ENCODE measurements at regions not wholly inside any gene's neighbourhood (a gene's known extent, or its start where the extent isn't known, plus 50 kb on each side); places are given as distances from the start of the nearest gene placed in this dataset.
"Not testable (repeated sequence)": the region's sequence is repeated elsewhere in the genome, so short reads cannot be mapped to it uniquely, and the experiment has no call there.

GRCh38 chr2:61677306-61677705 lies 139.2 kb upstream of the XPO1 start:
- H3K4me3 Mint-ChIP-seq = no peak overlapping the region
- peaks cover 25% of the 10 kb centered on the region for H3K9me3 Mint-ChIP-seq
- CTCF ChIA-PET = no interaction called here
- peaks cover 10% of the 10 kb centered on the region for H3K36me3 Mint-ChIP-seq
- H3K27me3 Mint-ChIP-seq = no peaks in the 10 kb centered on the region
- no peaks in the 10 kb centered on the region for H3K4me1 Mint-ChIP-seq
- H3K27ac Mint-ChIP-seq = no peak overlapping the region
- no peak for DNase-seq

- Mint-ChIP-seq H3K36me3 (peaks cover 10% of the 10 kb centered on the region), H3K9me3 (peaks cover 25% of the 10 kb centered on the region), H3K27ac (no peak overlapping the region), H3K4me3 (no peak overlapping the region), H3K27me3 (no peaks in the 10 kb centered on the region), H3K4me1 (peaks cover 19% of the 10 kb centered on the region)
- no peak for DNase-seq
- CTCF ChIA-PET = no interaction called here
Observed at GRCh38 chr2:61675204-61675603, 137.0 kb upstream of the XPO1 start.

DNA sequence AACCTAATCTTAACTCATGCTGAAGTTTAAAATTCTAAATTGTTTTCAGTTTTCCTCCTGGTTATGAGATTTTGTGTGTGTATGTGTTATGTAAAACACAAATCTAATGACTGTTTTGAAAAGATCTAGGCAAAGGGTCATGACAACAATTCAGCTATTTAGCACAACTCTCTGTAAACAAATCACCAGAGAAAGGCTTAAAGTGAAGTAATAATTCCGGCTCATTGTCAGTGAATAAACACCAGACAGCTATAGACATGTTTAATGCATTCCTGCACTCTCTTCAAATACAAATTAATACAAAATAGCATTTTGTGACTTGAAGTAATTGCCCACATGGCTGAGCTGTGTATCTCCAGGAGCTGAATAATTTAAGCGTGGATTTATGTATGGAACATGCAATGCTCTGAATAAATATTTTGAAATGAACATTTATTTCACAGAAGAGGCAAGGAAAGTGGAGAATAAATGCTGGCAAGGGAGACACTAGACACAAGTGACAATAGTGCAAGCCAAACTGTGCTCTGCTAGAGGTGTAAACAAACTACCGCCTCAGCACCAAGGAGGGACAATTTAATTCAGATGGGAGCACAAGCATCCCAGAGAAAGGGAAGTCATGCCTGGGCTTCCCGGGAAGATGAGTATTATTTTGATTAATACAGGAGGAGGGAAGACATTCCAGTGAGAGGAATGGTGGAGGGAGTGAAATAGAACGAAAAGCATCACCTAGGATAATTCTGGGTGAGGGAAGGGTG lies 133.6 kb upstream of the XPO1 start:
- H3K27ac Mint-ChIP-seq = peak overlapping the region; percentile 91
- DNase-seq = no peak
- peaks cover 4% of the 10 kb centered on the region for H3K27me3 Mint-ChIP-seq
- CTCF ChIA-PET = interaction anchor here (1.0 to 1.2 kb wide), 2 partner anchors 23 to 135 kb away, joined by 3 to 4 read pairs; no protein-coding TSS in a partner anchor
- peaks cover 23% of the 10 kb centered on the region for H3K9me3 Mint-ChIP-seq
- peaks cover 10% of the 10 kb centered on the region for H3K36me3 Mint-ChIP-seq
- peaks cover 20% of the 10 kb centered on the region for H3K4me1 Mint-ChIP-seq
- H3K4me3 Mint-ChIP-seq = peak overlapping the region; percentile 22

- peaks cover 20% of the 10 kb centered on the region for H3K4me1 Mint-ChIP-seq
- CTCF ChIA-PET = interaction anchor here (1.0 to 2.5 kb wide), 3 partner anchors 10 to 134 kb away, joined by 3 to 9 read pairs (median 4); no protein-coding TSS in a partner anchor
- peaks cover 19% of the 10 kb centered on the region for H3K9me3 Mint-ChIP-seq
- H3K36me3 Mint-ChIP-seq = peaks cover 8% of the 10 kb centered on the region
- H3K27ac Mint-ChIP-seq = peak overlapping the region; percentile 91
- peak; percentile 35 for DNase-seq
- H3K27me3 Mint-ChIP-seq = peaks cover 4% of the 10 kb centered on the region
- peak overlapping the region; percentile 39 for H3K4me3 Mint-ChIP-seq
Observed at GRCh38 chr2:61670591-61671501, 132.7 kb upstream of the XPO1 start.

DNA sequence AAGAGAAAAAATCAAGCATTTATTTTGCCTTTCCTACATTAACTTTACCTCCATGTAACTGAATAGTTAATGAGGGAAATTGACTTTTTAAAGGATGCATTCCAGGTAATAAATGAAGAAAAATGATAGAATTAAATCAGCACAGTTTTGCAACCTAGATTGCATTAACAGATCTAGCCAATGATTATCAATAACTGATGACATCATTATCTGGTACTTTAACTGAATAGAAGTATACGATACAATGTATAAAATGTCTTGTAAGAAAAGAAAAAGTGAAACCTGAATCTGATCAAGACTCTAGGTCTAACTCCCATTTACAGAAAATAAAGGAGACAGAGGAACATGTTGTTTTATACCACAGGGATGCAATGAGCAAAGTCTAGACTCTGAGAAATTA lies 126.0 kb upstream of the XPO1 start:
- CTCF ChIA-PET = interaction anchor here (0.6 kb wide), 1 partner anchor 519 kb away, joined by 4 read pairs; no protein-coding TSS in a partner anchor
- Mint-ChIP-seq H3K27ac (no peak overlapping the region), H3K4me1 (peaks cover 3% of the 10 kb centered on the region), H3K4me3 (no peak overlapping the region), H3K27me3 (peaks cover 9% of the 10 kb centered on the region), H3K36me3 (no peaks in the 10 kb centered on the region), H3K9me3 (no peaks in the 10 kb centered on the region)
- DNase-seq = no peak

GRCh38 chr2:61662990-61663389 lies 124.8 kb upstream of the XPO1 start:
- Mint-ChIP-seq H3K27ac (no peak overlapping the region), H3K36me3 (no peaks in the 10 kb centered on the region), H3K4me1 (peaks cover 3% of the 10 kb centered on the region), H3K4me3 (no peak overlapping the region), H3K27me3 (peaks cover 9% of the 10 kb centered on the region), H3K9me3 (no peaks in the 10 kb centered on the region)
- CTCF ChIA-PET = interaction anchor here (0.7 kb wide), 1 partner anchor 10 kb away, joined by 3 read pairs; no protein-coding TSS in a partner anchor
- DNase-seq = no peak

DNA sequence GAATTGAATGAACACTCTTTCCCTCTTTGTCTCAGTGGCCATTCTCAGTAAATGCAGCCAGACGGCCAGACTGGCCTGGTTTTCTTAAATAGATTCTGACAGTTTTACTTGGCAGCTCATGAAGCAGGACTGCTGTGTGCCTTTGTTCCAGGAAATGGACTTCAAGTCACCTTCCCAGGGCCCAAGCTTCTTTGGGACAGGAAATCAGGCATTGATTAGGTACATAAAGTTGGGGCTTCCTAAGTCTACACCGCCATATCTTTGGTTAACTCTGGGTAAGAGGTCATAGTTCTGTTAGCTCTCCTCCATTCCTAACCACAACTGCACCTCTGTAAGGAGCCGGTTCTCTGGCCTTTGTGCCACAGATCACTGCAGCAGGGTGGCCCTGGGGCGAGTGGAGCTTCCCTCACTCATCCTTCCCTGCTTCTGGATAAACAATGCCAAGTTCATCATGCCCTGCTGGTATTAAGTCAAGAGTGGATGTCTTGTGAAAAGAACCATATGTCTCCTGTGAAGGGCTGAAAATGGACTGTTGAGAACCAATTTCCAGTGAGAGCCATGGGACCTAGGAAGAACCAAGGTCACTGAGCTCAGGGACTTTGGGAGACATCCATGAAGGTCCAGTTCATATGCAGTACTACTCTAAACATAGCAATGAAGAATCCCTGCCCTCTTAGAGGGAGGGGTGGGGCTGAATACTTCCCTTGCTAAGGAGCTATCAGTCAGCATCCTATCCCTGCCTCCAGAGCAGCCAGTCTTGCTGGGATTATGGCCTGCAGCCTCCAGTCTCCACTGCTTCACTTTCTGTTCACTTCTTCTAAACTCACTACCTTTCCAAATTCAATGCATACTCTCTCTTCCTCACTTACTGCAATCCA lies 122.6 kb upstream of the XPO1 start:
- peaks cover 3% of the 10 kb centered on the region for H3K4me1 Mint-ChIP-seq
- H3K27ac Mint-ChIP-seq = no peak overlapping the region
- CTCF ChIA-PET = interaction anchor here (2.0 kb wide), 1 partner anchor 9 kb away, joined by 9 read pairs; no protein-coding TSS in a partner anchor
- DNase-seq = no peak
- no peaks in the 10 kb centered on the region for H3K9me3 Mint-ChIP-seq
- H3K4me3 Mint-ChIP-seq = no peak overlapping the region
- H3K36me3 Mint-ChIP-seq = no peaks in the 10 kb centered on the region
- peaks cover 4% of the 10 kb centered on the region for H3K27me3 Mint-ChIP-seq

DNA sequence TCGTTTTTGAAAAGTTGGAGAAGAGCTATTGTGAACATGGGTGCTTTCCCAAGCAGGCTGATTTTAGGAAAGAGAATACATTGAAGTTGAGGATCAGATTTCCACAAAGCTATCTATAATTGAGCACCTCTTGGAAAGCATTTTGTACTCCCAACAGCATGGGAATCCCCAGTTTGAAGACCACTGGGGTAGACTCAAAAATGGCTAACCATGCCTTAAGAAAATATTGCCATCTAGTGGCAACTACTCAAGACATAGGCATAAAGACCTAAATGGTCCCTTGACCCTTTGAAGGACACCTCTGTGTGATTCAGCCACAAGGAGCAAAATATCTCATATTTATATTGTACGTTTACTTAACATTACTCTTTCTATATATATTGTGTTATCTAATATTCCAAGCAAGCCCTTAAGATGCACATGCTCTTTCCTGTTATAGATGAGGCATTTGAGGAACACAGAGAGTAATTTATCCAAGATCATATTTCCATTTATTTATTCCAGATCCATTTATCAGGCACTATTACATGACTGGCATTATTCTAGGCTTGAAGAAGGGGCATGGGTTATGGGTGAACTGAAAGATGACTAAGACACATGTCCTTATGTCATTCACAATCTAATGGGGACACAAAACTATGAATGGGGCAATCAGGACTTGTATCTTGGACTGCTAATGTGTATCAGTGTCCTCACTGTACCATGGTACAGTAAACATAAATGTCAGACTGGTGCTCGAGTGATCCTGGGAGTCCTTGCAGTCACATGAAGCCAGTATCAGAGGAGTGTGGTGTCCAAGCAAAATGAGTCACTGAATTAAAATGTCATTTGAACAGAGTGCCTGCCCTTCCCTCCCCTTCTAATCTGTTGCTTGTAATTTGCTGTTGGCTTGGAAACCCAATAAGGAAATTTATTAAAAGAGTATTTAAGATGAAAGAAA lies 121.0 kb upstream of the XPO1 start:
- Mint-ChIP-seq H3K27ac (no peak overlapping the region), H3K4me3 (no peak overlapping the region), H3K4me1 (peaks cover 3% of the 10 kb centered on the region), H3K9me3 (no peaks in the 10 kb centered on the region), H3K36me3 (no peaks in the 10 kb centered on the region), H3K27me3 (peaks cover 4% of the 10 kb centered on the region)
- DNase-seq = no peak
- CTCF ChIA-PET = interaction anchor here (0.6 to 2.0 kb wide), 8 partner anchors 11 to 233 kb away, joined by 3 to 9 read pairs (median 4); no protein-coding TSS in a partner anchor

DNA sequence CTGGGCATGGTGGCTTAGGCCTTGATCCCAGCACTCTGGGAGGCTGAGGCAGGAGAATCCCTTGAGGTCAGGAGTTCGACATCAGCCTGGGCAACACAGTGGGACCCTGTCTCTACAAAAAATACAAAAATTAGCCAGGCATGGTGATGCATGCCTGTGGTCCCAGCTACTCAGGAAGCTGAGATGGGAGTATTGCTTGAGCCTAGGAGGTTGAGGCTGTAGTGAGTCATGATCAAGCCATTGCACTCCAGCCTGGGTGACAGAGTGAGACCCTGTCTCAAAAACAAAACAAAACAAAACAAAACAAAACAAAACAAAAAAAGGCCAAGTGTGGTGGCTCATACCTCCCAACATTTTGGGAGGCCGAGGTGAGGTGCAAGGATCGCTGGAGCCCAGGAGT lies 111.8 kb upstream of the XPO1 start:
- H3K36me3 Mint-ChIP-seq, H3K27me3 Mint-ChIP-seq, H3K4me3 Mint-ChIP-seq, CTCF ChIA-PET, DNase-seq, H3K27ac Mint-ChIP-seq, H3K4me1 Mint-ChIP-seq: not testable (repeated sequence)
- H3K9me3 Mint-ChIP-seq = peaks cover 18% of the 10 kb centered on the region

GRCh38 chr2:61649021-61649420 lies 110.9 kb upstream of the XPO1 start:
- CTCF ChIA-PET = no interaction called here
- Mint-ChIP-seq H3K4me3 (no peak overlapping the region), H3K4me1 (no peaks in the 10 kb centered on the region), H3K9me3 (peaks cover 18% of the 10 kb centered on the region), H3K27ac (no peak overlapping the region), H3K27me3 (peaks cover 8% of the 10 kb centered on the region), H3K36me3 (no peaks in the 10 kb centered on the region)
- no peak for DNase-seq

DNA sequence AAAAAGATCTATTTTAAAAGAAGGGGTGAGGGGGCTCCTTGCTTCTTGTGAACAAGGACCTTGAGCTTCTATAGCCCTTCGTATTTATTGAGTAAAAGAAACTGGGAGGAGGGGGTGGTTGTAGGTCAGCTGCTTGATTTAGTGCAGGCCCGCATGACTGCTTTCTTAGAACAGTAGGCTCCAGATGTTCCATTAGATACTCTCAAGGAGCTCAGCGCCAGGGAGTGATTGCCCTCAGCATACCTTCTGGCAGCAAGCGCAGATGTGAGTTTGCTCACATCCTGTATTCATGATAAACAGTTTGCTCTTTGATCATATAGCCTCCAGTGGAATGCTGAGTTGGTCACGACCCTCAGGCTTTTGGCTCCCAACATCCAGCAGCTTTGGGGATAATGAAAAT lies 108.9 kb upstream of the XPO1 start:
- H3K4me1 Mint-ChIP-seq = no peaks in the 10 kb centered on the region
- CTCF ChIA-PET = interaction anchor here (0.6 kb wide), 1 partner anchor 707 kb away, joined by 3 read pairs; no protein-coding TSS in a partner anchor

GRCh38 chr2:61645911-61646310 lies 107.8 kb upstream of the XPO1 start:
- H3K4me1 Mint-ChIP-seq = no peaks in the 10 kb centered on the region
- CTCF ChIA-PET = no interaction called here
- no peak for DNase-seq
- peaks cover 13% of the 10 kb centered on the region for H3K9me3 Mint-ChIP-seq
- H3K27ac Mint-ChIP-seq = no peak overlapping the region
- peaks cover 8% of the 10 kb centered on the region for H3K27me3 Mint-ChIP-seq
- H3K36me3 Mint-ChIP-seq = no peaks in the 10 kb centered on the region
- H3K4me3 Mint-ChIP-seq = no peak overlapping the region

More for the DNA sequence above, 108.9 kb upstream of the XPO1 start:
- Mint-ChIP-seq H3K36me3 (no peaks in the 10 kb centered on the region), H3K27ac (no peak overlapping the region), H3K9me3 (peaks cover 18% of the 10 kb centered on the region), H3K27me3 (peaks cover 8% of the 10 kb centered on the region), H3K4me3 (no peak overlapping the region)
- no peak for DNase-seq

GRCh38 chr2:61643153-61643552 lies 105.0 kb upstream of the XPO1 start:
- CTCF ChIA-PET = interaction anchor here (0.6 kb wide), 1 partner anchor 204 kb away, joined by 3 read pairs; no protein-coding TSS in a partner anchor
- not testable (repeated sequence) for H3K4me3 Mint-ChIP-seq, H3K4me1 Mint-ChIP-seq, H3K36me3 Mint-ChIP-seq, H3K27ac Mint-ChIP-seq, DNase-seq, H3K27me3 Mint-ChIP-seq, H3K9me3 Mint-ChIP-seq

Measured in activated naive CD4-positive, alpha-beta T cell treated with anti-CD3 and anti-CD28 coated beads, Interleukin-2, amount 10 ng/mL, durations not matched to agents 7 days and 5 days (primary cell).